Activated CD8-positive, alpha-beta memory T cell treated with anti-CD3 and anti-CD28 coated beads, Interleukin-2, amount 50 U/mL, for 1 hour (primary cell): ENCODE measurements at regions not wholly inside any gene's neighbourhood (a gene's known extent, or its start where the extent isn't known, plus 50 kb on each side); places are given as distances from the start of the nearest gene placed in this dataset.

Experiments used
- DNase-seq: peaks from one replicate; pipeline ENCODE4 v3.0.0-alpha.2; 2020; ENCODE audit errors: extremely low read depth

- DNase-seq, result no peak
These were observed 167.3 kb upstream of the GRIN2B start for GRCh38 chr12:14148489-14149270.

DNA sequence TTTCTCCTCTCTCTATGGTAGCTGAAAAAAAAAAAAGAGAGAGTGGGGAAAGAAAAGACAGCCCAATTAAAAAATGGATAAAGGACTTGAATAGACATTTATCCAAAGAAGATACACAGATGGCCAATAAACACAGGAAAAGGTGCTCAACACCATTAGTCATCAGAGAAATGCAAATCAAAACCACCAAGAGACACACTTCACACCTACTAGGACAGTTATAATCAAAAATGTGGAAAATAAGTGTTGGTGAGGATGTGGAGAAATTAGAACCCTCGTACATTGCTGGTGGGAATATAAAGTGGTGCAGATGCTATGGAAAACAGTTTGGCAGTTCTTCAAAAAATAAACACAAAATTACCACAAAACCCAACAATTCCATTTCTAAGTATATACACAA, 172.4 kb upstream of the GRIN2B start:
- DNase-seq, result no peak

DNA sequence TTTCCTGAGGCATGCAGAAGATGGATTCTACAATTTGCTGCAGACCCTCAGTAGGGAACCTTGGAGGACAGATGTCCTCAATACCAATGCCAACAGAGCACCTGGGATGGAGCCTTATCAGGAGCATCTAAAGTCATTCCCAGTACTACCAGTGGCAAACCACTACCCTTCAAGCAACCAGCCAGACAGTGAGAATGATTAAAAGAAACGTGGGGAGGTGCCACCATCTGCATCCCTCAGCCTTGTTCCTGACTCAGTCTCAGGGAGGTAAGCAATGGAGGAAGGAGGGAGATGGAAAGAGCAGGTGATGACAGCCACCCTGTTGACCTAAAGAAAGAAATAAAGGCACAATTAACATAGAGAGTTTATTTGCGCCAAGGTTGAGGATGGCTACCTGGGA, 175.2 kb upstream of the GRIN2B start:
- DNase-seq, result no peak

- no peak for DNase-seq
These were observed 175.8 kb upstream of the GRIN2B start for GRCh38 chr12:14157088-14157747.

DNA sequence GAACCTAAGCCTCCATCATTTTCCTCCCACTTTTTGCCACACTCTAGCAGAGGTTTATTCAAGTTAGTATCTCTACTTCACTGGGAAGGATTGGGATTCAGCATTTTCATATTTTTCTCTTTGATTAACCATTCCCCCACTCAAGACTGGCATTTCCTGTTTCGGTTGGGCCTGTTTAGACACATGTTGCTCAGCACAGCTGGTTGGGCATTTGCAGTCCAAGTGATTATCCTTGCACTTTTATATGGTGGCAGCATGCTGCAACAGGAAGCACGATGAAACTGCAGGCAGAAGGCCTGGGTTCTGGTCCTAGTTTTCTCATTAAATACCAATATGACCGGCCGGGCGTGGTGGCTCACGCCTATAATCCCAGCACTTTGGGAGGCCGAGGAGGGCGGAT, 182.9 kb upstream of the GRIN2B start:
- DNase-seq, result no peak

DNA sequence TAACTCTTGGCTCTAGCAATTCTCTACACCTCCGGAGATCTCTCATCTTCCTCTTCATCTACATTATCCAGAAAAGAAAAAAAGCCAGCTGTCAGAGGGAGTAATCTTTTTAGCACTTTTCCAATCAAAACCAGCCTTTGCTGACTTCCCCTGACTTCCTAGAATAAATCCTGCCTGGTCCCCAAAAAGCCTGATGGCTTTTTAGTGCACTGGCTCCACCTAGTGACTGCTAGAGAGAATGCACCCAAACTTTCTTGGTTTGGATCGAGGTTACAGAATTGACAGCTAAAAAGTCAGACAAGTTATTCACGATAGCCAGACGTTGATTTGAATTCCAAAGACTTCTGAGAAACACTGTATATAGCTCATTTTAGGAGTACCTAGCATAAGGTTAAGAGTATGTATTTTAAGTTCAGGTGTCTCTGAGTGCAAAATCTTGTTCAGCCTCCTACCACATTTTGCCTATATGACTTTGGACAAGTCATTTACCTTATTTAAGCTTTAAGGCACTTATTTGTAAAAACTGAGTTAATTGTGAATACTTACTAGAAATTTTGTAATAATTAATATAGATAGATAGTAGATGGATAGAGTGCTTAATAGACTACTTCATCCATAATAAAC, 185.7 kb upstream of the GRIN2B start:
- no peak for DNase-seq

DNA sequence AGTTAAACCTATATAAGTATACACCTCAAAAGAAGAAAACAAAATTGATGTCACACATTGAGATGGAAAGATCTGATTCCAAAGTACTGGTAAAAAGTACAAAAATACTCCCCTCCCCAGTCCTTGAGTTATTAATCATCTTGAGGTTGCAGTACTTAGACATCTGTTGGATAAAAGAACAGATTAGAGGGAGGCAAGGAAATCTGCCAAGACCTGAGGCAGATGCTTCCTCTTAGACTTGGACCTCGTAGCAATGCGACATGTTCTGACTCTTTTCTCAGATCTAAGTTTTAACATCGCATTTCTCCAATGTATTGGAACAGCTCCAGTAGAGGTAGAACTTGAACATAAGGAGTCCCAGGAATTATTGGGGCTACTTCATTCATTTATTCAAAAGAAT, 187.9 kb upstream of the GRIN2B start:
- DNase-seq, result no peak

GRCh38 chr12:14171106-14171505, 189.7 kb upstream of the GRIN2B start:
- no peak for DNase-seq

GRCh38 chr12:14175206-14175605, 190.3 kb upstream of the ATF7IP start:
- DNase-seq, result no peak

DNA sequence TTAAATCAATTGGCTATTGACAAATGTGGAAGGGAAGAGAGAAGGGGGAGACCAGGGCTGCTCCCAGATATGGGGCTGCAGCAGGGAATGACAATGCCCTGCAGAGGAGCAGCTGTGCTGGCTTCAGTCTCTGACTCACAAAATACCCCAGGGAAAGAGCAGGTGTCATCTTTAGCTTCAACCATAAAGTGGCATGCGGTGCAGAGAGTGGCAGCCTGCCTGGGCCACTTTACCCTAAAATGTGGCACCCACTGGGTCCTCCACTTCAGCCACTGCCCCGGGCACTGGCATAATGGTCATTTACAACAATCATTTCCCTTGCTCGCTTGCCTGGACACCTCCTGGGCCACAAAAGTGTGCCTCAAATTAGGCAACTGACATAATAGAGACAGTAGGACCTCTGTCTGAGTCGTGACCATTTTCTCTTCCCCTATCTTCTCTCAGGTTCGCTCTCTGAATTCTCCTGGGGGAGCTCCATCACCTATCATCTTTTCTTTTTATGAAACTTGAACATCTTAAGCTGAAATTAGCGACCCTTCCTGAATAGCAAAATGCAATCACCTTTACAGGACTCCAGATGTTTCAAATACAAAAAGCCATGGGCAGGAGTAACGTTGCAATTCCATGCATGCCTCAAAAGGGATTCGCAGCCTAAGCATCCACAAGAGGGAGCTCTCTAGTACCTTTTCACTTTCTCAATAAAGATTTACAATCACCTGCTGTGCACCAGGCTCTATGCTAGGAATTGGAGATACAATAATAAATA, 179.9 kb upstream of the ATF7IP start:
- no peak for DNase-seq

GRCh38 chr12:14186193-14186502, 179.3 kb upstream of the ATF7IP start:
- no peak for DNase-seq

DNA sequence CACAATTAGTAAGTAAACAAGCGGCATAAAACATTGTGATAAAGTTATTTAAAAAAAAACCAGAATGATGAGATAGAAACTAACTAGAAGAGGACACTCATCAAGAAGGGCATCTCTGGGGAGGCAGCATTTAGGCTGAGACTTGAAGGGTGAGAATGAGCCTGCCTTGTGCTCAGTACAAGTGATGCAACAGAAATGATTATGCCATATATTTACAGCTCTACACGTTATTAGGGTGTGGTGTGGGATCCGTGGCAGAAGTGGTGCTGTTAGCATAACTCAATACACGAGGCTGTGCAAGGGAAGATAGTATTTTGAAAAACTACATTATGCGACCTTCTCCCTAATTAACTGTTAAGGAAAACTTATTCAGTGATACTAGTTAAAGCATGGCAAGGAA, 178.5 kb upstream of the ATF7IP start:
- no peak for DNase-seq

DNA sequence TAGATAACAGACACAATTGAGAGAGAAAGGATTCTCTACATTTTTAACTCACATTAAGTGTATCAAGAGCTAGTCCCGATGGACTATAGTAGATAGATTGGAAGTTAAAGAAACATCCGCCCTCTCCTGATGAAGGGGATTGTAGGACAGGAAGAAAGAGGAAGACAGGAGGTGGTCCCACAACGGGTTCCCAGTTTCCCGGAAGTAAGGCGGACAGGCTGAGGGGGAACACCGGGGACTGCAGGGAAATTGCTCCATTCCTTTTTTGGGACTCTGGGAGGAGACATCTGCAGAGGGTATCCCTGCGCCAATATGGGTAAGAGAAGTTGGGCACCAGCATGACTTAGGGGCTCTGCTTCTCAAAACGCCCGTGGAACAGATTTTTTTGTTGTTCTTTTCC, 177.5 kb upstream of the ATF7IP start:
- no peak for DNase-seq

DNA sequence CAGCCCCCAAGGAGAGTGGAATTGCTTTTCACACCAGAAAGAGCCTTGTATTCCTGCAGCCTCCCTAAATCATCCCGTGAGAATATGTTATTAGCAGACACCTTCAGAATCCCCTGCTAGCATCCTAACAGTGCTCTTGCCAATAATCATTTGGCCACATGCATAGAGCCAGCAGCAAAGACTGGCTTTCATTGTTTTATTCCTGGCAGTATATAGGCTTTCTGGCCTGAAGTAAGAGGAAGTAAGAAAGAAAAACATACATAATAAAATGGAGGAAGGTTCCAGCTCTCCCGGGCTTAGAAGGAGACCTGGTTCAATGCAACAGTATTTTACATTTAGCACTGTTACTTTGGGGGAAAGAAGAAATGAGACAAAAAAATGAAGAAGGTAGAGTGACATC, 176.7 kb upstream of the ATF7IP start:
- DNase-seq, result no peak

- no peak for DNase-seq
These were observed 174.8 kb upstream of the ATF7IP start for GRCh38 chr12:14190694-14191093.

- DNase-seq, result no peak
These were observed 173.9 kb upstream of the ATF7IP start for GRCh38 chr12:14191612-14192011.

DNA sequence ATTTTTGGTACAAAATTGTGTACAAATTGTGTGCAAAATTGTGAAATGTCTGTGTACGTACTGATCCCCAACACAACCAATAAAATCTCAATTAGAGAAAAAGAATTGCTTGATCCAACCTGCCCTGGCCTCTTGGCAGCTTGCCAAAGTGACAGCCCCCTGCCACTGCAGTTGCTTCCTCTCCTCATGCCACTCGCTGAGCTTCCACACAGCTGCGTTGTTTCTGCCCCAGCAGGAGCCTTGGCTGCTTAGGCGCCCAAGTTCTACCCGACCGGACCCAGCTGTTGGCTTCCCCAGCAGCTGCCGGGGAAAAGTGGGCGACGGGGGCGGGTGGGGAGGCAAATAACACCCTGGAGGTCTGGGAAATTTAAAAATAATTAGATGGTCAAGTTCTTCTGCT, 171.8 kb upstream of the ATF7IP start:
- DNase-seq, result no peak

GRCh38 chr12:14194572-14194971, 170.9 kb upstream of the ATF7IP start:
- DNase-seq, result no peak

DNA sequence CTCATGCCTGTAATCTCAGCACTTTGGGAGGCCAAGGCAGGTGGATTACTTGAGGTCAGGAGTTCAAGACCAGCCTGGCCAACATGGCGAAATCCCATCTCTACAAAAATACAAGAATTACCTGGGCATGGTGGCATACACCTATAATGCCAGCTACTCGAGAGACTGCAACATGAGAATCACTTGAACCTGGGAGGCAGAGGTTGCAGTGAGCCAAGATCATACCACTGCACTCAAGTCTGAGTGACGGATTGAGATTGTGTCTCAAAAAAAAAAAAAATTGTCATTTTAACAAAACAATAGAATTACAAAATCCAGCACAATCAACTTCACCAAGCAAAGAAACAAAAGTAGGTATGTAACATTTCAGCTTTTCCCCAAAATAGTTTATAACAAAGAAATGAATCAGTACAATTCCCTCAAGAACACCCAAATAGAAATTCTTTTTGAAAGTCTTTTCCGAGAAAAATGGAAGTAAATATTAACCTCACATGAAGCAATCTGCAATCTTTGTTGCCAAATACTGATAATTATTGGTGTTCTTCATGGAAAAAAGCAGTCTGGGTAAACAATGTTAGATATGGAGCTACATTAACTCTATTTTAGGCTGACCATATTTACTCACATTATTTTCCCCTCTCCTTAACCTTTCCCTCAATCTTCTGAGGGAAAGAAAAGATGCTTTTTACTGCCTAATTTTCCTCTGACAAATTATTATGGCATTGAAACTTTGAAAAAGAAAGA, 165.9 kb upstream of the ATF7IP start:
- no peak for DNase-seq

DNA sequence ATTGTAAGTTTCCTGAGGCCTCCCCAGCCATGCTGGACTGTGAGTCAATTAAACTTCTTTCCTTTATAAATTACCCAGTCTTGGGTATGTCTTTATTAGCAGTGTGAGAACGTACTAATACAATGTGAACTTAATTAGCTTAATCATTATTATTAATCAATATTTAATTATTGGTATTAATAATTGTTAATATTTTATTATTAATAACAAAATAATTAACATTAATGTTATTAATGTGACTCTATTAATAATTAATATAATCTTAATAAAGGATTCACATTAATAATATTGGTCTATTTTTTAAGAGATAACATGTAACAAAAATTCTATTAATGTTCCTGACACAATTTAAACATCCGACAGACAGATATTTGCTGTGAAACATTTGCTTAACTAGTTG, 164.9 kb upstream of the ATF7IP start:
- no peak for DNase-seq

DNA sequence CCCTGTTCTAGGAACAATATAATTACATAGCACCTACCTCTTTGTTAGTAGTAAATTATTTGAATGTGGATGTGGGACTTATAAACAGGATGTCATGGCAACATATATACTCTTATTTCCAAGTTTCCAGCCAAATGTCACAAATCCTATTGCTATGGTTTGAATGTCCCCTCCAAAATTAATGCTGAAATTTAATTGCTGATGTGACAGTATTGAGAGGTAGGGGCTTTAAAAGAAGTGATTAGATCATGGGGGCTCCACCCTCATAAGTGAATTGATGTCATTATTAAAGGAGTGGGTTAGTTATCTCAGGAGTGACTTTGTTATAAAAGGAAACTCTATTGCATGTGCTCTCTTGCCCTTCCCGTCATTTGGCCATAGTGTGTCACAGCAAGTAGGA, 164.2 kb upstream of the ATF7IP start:
- DNase-seq, result no peak
